ENCODE measurements at regions not wholly inside any gene's neighbourhood (a gene's known extent, or its start where the extent isn't known, plus 50 kb on each side); places are given as distances from the start of the nearest gene placed in this dataset.
A peak's percentile ranks its signal among the peaks of the same experiment; 100 is the strongest.
"Not testable (repeated sequence)": the region's sequence is repeated elsewhere in the genome, so short reads cannot be mapped to it uniquely, and the experiment has no call there.

- no peak for DNase-seq (ENCODE audit: low read depth, low spot score)
Observed at GRCh38 chr4:144799486-144799885, 153.5 kb downstream of the HHIP start.

- no peak for DNase-seq (ENCODE audit: low read depth, low spot score)
Observed at GRCh38 chr4:144801731-144802130, 155.8 kb downstream of the HHIP start.

- no peak for DNase-seq (ENCODE audit: low read depth, low spot score)
Observed at GRCh38 chr4:144808034-144808433, 162.1 kb downstream of the HHIP start.

GRCh38 chr4:144809056-144809640 is 163.2 kb downstream of the HHIP start:
- no peak for DNase-seq (ENCODE audit: low read depth, low spot score)

GRCh38 chr4:144816668-144817067 is 170.7 kb downstream of the HHIP start:
- no peak for DNase-seq (ENCODE audit: low read depth, low spot score)

- no peak for DNase-seq (ENCODE audit: low read depth, low spot score)
Observed at GRCh38 chr4:144817081-144817480, 171.1 kb downstream of the HHIP start.

- no peak for DNase-seq (ENCODE audit: low read depth, low spot score)
Observed at GRCh38 chr4:144818136-144818535, 172.2 kb downstream of the HHIP start.

- DNase-seq (ENCODE audit: low read depth, low spot score) = no peak
Observed at GRCh38 chr4:144819591-144819990, 173.6 kb downstream of the HHIP start.

GRCh38 chr4:144820011-144820727 is 174.2 kb downstream of the HHIP start:
- no peak for DNase-seq (ENCODE audit: low read depth, low spot score)

- DNase-seq (ENCODE audit: low read depth, low spot score) = peak; percentile 66
Observed at GRCh38 chr4:144820728-144821085, 174.8 kb downstream of the HHIP start.

GRCh38 chr4:144831971-144832370 is 186.0 kb downstream of the HHIP start:
- no peak for DNase-seq (ENCODE audit: low read depth, low spot score)

GRCh38 chr4:144845411-144845810 is 199.5 kb downstream of the HHIP start:
- no peak for DNase-seq (ENCODE audit: low read depth, low spot score)

GRCh38 chr4:144851948-144852347 is 206.0 kb downstream of the HHIP start:
- DNase-seq (ENCODE audit: low read depth, low spot score) = no peak

- DNase-seq (ENCODE audit: low read depth, low spot score) = no peak
Observed at GRCh38 chr4:144861471-144861870, 215.5 kb downstream of the HHIP start.

GRCh38 chr4:144862210-144862609 is 216.3 kb downstream of the HHIP start:
- no peak for DNase-seq (ENCODE audit: low read depth, low spot score)

GRCh38 chr4:144864891-144865290 is 218.9 kb downstream of the HHIP start:
- not testable (repeated sequence) for DNase-seq (ENCODE audit: low read depth, low spot score)

GRCh38 chr4:144868309-144868708 is 222.4 kb downstream of the HHIP start:
- DNase-seq (ENCODE audit: low read depth, low spot score) = no peak

GRCh38 chr4:144872508-144873225 is 225.3 kb downstream of the ANAPC10 start:
- no peak for DNase-seq (ENCODE audit: low read depth, low spot score)

GRCh38 chr4:144873226-144873990 is 224.6 kb downstream of the ANAPC10 start:
- DNase-seq (ENCODE audit: low read depth, low spot score) = no peak

GRCh38 chr4:144894573-144894972 is 203.4 kb downstream of the ANAPC10 start:
- no peak for DNase-seq (ENCODE audit: low read depth, low spot score)

GRCh38 chr4:144899393-144899792 is 198.6 kb downstream of the ANAPC10 start:
- no peak for DNase-seq (ENCODE audit: low read depth, low spot score)

GRCh38 chr4:144901141-144901540 is 196.9 kb downstream of the ANAPC10 start:
- no peak for DNase-seq (ENCODE audit: low read depth, low spot score)

Measured in smooth muscle cell of the brain vasculature (primary cell).